RPMI7951 (cell line): ENCODE measurements at regions not wholly inside any gene's neighbourhood (a gene's known extent, or its start where the extent isn't known, plus 50 kb on each side); places are given as distances from the start of the nearest gene placed in this dataset.
A peak's percentile ranks its signal among the peaks of the same experiment; 100 is the strongest.
"Not testable (repeated sequence)": the region's sequence is repeated elsewhere in the genome, so short reads cannot be mapped to it uniquely, and the experiment has no call there.

Experiments
- DNase-seq: peaks from one replicate; pipeline ENCODE4 v3.0.0-alpha.2; 2012; ENCODE audit warnings: low read depth

DNA sequence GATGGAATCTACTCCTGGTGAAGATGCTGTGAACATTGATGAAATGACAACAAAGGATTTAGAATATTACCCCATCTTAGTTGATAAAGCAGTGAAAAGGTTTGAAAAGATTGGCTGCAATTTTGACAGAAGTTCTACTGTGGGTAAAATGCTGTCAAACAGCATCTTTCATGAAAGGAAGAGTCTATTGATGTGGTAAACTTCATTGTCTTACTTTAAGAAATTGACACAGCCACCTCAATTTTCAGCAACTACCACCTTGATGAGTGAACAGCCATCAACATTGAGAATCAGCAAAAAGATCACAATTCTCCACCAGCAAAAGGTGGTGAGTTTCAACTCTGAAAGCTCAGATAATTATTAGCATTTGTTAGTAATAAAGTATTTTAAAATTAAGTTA is 310.3 kb upstream of the RBMS1 start:
- no peak for DNase-seq

GRCh38 chr2:160810406-160810805 is 316.8 kb upstream of the RBMS1 start:
- no peak for DNase-seq

DNA sequence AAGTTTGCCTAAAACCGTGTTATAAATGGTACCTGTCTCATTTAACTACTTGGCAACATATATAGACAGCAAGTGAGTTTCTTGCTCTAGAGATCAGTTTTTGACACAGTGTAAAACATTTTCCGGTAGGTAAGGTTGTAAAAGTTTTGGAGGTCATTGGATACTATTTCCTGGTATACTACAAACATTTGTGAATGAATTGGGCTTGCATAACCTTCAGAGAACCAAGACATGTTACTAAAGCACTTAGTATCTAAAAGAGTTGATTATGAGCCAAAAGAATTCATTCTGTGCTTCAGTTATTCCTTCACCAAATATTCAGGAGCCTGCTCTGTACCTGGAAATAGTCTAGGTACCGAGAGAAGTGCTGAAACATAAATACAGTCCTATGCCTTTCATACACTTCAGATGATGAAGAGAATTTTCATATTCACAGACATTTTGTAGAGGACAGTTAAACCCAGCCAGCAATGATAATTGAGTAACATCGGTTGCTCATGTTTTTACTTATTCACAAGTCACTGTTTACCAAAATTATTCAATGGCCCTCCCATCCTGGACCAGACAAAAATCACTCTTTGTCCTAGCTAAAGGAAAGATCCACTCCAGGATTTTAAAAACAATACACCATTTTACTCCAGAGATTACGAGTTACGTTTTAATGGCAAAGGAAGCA is 319.4 kb upstream of the RBMS1 start:
- DNase-seq, result no peak

DNA sequence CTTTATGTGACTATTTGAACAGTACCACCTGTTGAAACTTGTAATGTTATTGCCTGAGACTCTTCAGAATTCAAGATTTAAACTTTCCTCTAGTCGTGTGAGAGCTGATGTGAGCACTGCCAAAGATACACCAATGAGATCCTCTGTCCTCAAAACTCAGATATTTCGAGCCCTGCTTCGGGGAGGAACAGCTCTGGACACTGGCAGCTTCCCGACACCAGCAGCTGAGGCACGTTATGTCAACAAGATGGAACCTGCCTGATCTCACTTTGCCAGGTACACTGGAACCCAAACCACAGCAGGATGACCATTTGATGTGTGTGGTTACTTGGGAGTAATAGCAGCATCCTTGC is 319.9 kb upstream of the RBMS1 start:
- DNase-seq, result no peak

DNA sequence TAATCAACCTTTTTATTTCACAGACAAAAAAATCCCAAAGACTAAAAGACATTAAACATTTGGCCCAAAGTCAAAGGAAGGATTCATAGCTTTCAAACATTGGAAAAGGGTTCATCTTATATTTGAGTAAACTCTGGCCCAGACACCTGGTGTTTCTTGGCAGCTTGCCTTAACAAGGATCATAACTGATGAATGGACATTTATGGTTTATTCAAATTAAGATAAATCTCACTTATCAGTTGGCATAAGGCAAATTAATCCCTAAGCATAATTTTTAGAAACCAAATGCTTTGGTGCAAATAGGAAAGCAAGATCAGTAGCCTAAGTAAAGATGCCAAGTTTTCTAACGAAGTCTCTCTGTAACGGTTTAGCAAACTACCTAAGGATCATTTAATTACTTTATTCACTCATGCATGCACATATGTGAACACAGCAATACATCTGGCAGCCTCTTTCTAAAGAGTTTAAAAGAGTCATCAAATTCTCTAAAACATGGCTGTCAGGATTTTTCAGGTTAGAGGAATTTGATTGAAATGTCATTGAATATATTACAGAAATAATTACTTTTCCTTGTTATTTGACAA is 323.4 kb upstream of the RBMS1 start:
- no peak for DNase-seq

- no peak for DNase-seq
These were observed 327.1 kb upstream of the RBMS1 start for GRCh38 chr2:160820691-160821090.

GRCh38 chr2:160822006-160822405 is 328.4 kb upstream of the RBMS1 start:
- no peak for DNase-seq

DNA sequence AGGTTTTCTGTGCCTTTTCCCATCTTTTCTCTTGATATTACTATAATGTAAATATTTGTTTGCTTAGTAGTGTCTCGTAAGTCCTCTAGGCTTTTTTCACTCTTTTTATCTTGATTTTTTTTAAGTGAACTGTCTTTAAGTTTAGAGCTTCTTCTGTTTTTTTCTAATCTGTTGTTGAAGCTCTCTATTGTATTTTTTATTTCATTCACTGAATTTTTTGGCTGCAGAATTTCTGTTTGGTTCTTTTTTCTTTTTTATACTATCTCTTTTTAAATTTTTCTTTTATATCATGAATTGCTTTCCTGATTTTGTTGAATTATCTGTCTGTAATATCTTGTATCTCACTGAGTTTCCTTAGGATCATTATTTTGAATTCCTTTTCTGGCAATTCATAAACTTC is 331.8 kb upstream of the RBMS1 start:
- no peak for DNase-seq

GRCh38 chr2:160826496-160826895 is 332.9 kb upstream of the RBMS1 start:
- no peak for DNase-seq

DNA sequence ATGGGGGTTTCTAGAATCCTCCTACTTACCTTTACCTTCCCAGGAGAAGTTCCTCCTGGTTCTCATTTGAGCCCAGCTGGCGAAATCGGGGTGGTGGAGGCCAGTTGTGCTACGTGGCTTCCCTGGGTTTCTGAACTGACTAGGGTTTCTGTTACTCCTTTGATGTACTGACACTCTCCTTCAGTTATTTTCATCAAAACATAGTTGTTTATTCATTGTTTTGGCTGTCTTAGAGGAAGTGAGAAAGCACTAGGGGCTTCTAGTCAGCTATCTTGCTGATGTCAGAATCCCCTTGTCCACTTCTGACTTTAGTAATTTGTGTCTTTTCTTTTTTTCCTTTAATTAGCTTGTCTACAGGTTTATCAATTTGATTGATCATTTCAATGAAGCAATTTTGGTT is 332.2 kb upstream of the TANK start:
- DNase-seq, result no peak

DNA sequence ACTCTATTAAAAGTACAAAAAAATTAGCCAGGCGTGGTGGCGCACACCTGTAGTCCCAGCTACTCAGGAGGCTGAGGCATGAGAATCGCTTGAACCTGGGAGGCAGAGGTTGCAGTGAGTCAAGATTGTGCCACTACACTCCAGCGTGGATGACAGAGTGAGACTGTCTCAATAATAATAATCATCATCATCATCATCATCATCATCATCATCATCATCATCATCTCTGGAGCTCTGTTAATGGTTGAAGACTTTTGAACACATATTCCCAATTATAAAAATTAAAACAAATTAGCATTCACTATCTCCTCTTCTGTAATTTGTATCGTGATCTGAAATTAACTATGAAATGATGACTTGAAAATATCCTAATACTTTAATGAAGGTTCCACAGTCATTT is 327.8 kb upstream of the TANK start:
- not testable (repeated sequence) for DNase-seq

DNA sequence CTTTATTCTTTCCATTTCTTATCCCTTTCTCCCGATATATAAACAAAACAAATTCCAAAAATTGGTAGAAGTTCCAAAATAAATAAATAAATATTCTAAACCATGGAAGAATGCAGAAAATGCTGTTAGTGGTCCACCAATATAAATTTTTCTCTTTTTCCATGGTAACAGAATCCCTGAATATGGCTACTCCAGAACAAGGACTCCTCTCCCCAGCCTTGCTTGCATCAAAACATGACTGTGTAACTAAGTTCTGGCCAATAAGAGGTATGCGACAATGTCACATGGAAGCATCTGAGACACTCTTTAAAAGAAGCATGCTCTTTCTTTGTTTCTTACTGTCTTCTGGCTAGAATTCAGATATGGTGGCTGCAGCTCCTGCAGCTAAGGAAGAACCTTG is 325.1 kb upstream of the TANK start:
- no peak for DNase-seq

DNA sequence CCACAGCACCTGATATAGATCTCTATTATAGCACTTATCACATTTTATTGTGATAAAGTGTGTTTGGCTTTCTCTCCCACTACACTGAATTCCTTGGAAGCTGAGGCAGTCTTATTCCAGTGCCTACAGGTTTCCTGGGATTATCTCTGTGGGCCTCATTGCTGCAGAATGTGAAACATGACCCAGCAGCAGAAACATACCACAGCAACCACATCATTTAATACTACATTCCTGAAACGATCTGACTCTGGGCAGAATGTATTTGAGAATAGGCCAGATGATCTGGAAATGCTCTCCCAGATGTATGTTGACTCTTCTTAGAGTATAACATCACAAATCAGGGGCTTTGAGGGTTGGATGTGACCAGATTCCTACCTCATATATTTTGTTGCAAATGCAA is 323.5 kb upstream of the TANK start:
- peak; percentile 87 for DNase-seq

DNA sequence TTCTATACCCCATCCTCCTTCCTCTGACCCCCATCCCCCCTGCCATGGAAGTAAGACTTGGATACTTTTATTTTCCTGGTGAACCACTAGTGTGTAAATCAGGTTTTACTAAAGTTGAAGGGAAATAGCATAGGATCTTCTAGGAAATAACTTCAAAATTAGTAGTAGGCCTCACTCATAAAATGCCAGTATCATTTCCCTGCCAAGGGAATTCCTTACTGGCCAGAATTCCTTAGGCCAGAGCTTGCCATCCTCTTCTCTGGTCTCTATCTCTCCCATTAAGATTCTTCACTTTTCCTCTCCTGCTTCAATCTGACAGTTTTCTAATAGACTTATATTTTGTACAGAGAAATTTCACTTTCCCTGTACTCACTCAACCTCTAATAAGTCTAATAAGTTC is 322.8 kb upstream of the TANK start:
- peak; percentile 11 for DNase-seq

- no peak for DNase-seq
These were observed 322.1 kb upstream of the TANK start for GRCh38 chr2:160838147-160838546.

- no peak for DNase-seq
These were observed 321.5 kb upstream of the TANK start for GRCh38 chr2:160838691-160839090.

- DNase-seq, result peak; percentile 9
These were observed 317.9 kb upstream of the TANK start for GRCh38 chr2:160842286-160842685.

- no peak for DNase-seq
These were observed 301.1 kb upstream of the TANK start for GRCh38 chr2:160859096-160859495.

- DNase-seq, result no peak
These were observed 298.0 kb upstream of the TANK start for GRCh38 chr2:160862226-160862625.

DNA sequence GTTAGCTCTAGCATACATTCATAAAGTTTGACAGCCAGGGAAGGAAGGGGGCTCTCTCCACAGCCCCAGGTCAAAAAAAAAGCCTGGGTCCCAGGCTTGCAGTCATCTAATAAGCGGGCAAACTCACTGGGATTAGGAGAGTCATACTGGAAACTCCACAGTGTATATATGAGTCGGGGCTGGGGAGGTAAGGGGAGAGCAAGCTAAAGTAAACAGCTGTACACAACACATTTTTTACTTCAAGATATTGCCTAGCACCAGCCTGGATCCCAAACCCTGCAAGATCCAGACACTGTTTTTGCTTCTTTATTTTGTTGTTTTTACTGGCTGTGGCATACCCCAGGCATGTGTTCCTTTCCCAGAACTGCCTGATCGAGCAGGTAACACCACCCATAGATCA is 291.3 kb upstream of the TANK start:
- no peak for DNase-seq

- peak; percentile 76 for DNase-seq
These were observed 290.8 kb upstream of the TANK start for GRCh38 chr2:160869411-160869810.

DNA sequence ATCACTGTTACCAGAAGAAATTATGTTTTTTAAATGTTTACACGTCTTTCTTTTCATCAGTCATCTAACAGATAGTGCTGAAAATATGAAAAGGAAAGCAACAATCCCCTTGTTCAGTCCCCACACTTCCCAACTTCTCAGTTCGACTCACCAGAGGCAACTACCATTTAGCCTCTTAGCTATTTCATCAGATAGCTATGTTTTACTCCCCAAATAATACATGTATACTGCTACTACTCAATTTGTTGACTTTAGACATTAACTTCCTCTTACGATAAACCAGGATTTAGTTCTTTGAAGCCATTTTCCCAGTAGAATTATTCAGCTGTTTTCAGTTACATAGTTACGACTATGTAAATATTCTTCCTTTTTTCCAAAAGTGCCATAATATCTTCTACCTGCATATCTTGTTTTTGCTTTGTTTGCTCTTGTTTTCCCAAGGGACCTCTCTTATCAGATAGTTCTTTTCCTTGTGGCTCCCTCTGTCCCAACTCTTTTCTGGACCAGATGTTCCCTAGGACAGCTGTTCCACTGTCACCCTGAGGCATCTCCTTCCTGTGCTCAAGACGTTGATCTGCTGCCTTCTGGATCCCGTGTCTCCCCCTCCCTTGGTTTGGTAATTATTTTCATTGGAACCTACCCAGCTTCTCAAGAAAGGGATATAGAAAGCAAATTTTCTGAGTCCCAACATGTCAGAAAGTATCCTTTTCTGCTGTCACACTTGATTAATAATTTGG is 289.3 kb upstream of the TANK start:
- peak; percentile 13 for DNase-seq

GRCh38 chr2:160871953-160872352 is 288.3 kb upstream of the TANK start:
- no peak for DNase-seq
